ENCODE measurements at regions not wholly inside any gene's neighbourhood (a gene's known extent, or its start where the extent isn't known, plus 50 kb on each side); places are given as distances from the start of the nearest gene placed in this dataset.

DNA sequence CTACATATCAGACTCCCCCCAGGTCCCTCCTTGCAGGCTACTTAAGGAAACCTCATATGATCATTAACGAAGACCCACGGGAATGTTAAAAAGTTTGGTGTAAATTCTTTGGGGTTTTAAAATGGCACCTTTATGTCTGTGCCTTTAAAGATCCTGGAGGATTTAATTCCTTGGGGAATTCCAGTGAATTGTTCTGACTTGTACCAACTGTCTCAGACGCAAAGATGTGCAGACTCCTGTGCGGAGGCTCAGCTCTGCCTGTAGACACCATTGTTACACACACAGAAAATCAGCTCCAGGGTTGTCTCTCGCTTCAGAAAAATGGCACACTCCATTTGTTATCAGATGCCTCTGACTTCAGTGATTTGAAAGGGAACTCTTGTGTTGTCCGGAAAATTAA, 414.4 kb upstream of the CFAP20DC start:
- Mint-ChIP-seq H3K9me3 (ENCODE audit: unreplicated experiment) (peaks cover 5% of the 10 kb centered on the region), H3K36me3 (ENCODE audit: unreplicated experiment) (no peaks in the 10 kb centered on the region), H3K4me3 (ENCODE audit: unreplicated experiment) (no peak overlapping the region), H3K4me1 (ENCODE audit: unreplicated experiment) (no peaks in the 10 kb centered on the region), H3K27ac (ENCODE audit: unreplicated experiment) (no peak overlapping the region), H3K27me3 (ENCODE audit: unreplicated experiment) (no peaks in the 10 kb centered on the region)
- no peak for DNase-seq (ENCODE audit: extremely low spot score, unreplicated experiment)
- TF ChIP-seq, protein P1, sequence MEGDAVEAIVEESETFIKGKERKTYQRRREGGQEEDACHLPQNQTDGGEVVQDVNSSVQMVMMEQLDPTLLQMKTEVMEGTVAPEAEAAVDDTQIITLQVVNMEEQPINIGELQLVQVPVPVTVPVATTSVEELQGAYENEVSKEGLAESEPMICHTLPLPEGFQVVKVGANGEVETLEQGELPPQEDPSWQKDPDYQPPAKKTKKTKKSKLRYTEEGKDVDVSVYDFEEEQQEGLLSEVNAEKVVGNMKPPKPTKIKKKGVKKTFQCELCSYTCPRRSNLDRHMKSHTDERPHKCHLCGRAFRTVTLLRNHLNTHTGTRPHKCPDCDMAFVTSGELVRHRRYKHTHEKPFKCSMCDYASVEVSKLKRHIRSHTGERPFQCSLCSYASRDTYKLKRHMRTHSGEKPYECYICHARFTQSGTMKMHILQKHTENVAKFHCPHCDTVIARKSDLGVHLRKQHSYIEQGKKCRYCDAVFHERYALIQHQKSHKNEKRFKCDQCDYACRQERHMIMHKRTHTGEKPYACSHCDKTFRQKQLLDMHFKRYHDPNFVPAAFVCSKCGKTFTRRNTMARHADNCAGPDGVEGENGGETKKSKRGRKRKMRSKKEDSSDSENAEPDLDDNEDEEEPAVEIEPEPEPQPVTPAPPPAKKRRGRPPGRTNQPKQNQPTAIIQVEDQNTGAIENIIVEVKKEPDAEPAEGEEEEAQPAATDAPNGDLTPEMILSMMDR (IDR thresholded peaks at IDR 0.05) = no peak

DNA sequence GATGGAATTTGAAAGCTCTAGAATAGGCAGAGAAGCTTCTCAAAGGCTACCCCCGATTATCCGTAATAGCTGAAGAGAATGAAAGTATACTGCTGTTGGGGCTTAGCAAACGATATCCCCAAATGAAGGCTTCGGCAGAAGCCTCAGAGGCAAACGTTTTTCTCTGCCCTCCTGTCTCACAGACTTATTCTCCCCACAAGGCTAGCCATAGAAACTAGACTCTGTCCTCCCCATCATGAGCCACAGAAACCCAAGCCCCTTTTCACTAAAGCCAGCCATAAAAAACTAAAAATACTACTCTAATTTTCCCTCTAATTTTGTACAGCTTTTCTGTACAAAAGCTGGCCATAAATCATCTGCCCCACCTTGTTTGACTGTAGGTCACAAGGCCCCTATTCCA, 413.4 kb upstream of the CFAP20DC start:
- no peak for DNase-seq (ENCODE audit: extremely low spot score, unreplicated experiment)
- Mint-ChIP-seq H3K4me3 (ENCODE audit: unreplicated experiment) (no peak overlapping the region), H3K27me3 (ENCODE audit: unreplicated experiment) (no peaks in the 10 kb centered on the region), H3K27ac (ENCODE audit: unreplicated experiment) (no peak overlapping the region), H3K4me1 (ENCODE audit: unreplicated experiment) (no peaks in the 10 kb centered on the region), H3K9me3 (ENCODE audit: unreplicated experiment) (peaks cover 5% of the 10 kb centered on the region), H3K36me3 (ENCODE audit: unreplicated experiment) (no peaks in the 10 kb centered on the region)
- TF ChIP-seq, protein P1 (IDR thresholded peaks at IDR 0.05) = no peak

- DNase-seq (ENCODE audit: extremely low spot score, unreplicated experiment) = no peak
- Mint-ChIP-seq H3K27me3 (ENCODE audit: unreplicated experiment) (no peaks in the 10 kb centered on the region), H3K4me1 (ENCODE audit: unreplicated experiment) (no peaks in the 10 kb centered on the region), H3K9me3 (ENCODE audit: unreplicated experiment) (peaks cover 5% of the 10 kb centered on the region), H3K27ac (ENCODE audit: unreplicated experiment) (no peak overlapping the region), H3K36me3 (ENCODE audit: unreplicated experiment) (no peaks in the 10 kb centered on the region), H3K4me3 (ENCODE audit: unreplicated experiment) (no peak overlapping the region)
- TF ChIP-seq, protein P1 (IDR thresholded peaks at IDR 0.05) = no peak
Measured at GRCh38 chr3:59460068-59460467, 410.2 kb upstream of the CFAP20DC start.

GRCh38 chr3:59456852-59457485, 407.1 kb upstream of the CFAP20DC start:
- Mint-ChIP-seq H3K27ac (ENCODE audit: unreplicated experiment) (no peak overlapping the region), H3K4me3 (ENCODE audit: unreplicated experiment) (no peak overlapping the region), H3K9me3 (ENCODE audit: unreplicated experiment) (peaks cover 5% of the 10 kb centered on the region), H3K4me1 (ENCODE audit: unreplicated experiment) (no peaks in the 10 kb centered on the region), H3K27me3 (ENCODE audit: unreplicated experiment) (no peaks in the 10 kb centered on the region), H3K36me3 (ENCODE audit: unreplicated experiment) (no peaks in the 10 kb centered on the region)
- TF ChIP-seq, protein P1 (IDR thresholded peaks at IDR 0.05) = no peak
- DNase-seq (ENCODE audit: extremely low spot score, unreplicated experiment) = no peak

DNA sequence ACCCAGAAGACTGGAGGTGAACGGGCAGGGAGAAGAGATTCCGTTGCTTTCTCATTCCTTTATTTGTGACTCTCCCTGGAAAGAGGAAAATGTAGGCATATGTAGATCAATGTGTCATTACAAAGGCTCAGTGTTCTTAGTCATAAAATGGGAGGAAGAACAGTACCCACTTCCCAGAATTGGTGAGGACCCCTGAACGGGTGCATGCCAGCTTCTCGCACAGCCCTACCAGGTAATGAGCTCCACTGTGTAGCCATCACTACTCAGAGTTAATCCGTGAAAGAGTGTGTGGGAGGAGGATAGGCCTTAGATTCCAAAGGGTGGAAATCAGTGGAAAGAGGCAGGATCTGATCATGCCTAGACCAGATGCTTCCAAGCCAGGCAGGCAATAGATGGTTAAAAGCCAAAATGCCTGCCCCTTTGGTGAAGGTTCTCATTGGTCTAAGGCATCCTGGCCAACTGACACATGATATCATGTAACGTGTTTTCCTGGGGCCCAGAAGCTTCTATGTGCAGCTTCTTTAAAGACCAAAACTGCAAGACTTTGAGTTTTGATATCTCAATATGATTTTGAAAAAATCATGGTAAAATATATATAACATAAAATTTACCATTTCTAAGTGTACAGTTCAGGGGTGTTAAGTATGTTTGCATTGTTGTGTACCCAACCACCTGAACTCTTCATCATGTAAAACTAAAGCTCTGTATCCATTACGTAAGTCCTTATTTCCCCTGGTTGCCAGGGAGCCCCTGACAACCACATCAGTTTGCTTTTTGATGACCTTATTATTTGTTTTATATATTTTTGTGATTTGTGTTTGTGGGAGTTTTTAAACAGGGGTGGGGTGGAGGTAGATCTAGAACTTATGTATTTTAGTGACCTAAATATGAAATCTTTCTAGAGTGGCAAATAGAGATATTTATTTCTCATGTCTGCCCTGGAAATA, 402.2 kb upstream of the CFAP20DC start:
- H3K27ac Mint-ChIP-seq (ENCODE audit: unreplicated experiment) = no peak overlapping the region
- H3K4me3 Mint-ChIP-seq (ENCODE audit: unreplicated experiment) = no peak overlapping the region
- H3K36me3 Mint-ChIP-seq (ENCODE audit: unreplicated experiment) = no peaks in the 10 kb centered on the region
- peaks cover 10% of the 10 kb centered on the region for H3K4me1 Mint-ChIP-seq (ENCODE audit: unreplicated experiment)
- no peaks in the 10 kb centered on the region for H3K27me3 Mint-ChIP-seq (ENCODE audit: unreplicated experiment)
- TF ChIP-seq, protein P1 (IDR thresholded peaks at IDR 0.05) = no peak
- H3K9me3 Mint-ChIP-seq (ENCODE audit: unreplicated experiment) = no peaks in the 10 kb centered on the region
- DNase-seq (ENCODE audit: extremely low spot score, unreplicated experiment) = no peak

All from osteocyte (in vitro differentiated cells).